A673 (cell line): ENCODE measurements at regions not wholly inside any gene's neighbourhood (a gene's known extent, or its start where the extent isn't known, plus 50 kb on each side); places are given as distances from the start of the nearest gene placed in this dataset.

Experiments
- BruUV-seq: library from RNA; stranded (reverse); fragments of 400-500 nt; replicated peaks from 2 replicates; lab custom pipeline; 2021; lab: Mats Ljungman, UMichigan
- CTCF ChIA-PET: fragments of 300-600 bp; sonication (Branson Sonifier 250); formaldehyde crosslinking; loops from one replicate; lab custom pipeline; 2022; ENCODE audit warnings: antibody characterized with exemption; lab: Charles Lee
- POLR2A ChIA-PET: fragments of 300-600 bp; sonication (Branson Sonifier 250); formaldehyde crosslinking; loops from one replicate; lab custom pipeline; 2022; ENCODE audit warnings: antibody characterized with exemption; ENCODE audit not compliant: low non-redundant PET; lab: Charles Lee
- DNase-seq: peaks from one replicate; pipeline ENCODE4 v3.0.0-alpha.2; 2015; ENCODE audit warnings: low spot score
- H3K27ac ChIP-seq: fragments of 200-600 bp; sonication (generic); 2 replicates; pipeline ENCODE4 v1.5.1; 2016; ENCODE audit warnings: mixed run types, low read depth, mild to moderate bottlenecking, mixed read lengths, antibody characterized with exemption, low read length; ENCODE audit not compliant: poor library complexity, severe bottlenecking
- H3K27me3 ChIP-seq: fragments of 200-600 bp; sonication (generic); replicated peaks from 2 replicates; pipeline ENCODE4 v1.6.1; 2017; ENCODE audit warnings: mixed run types, low read depth, mild to moderate bottlenecking, mixed read lengths, antibody characterized with exemption, low read length; ENCODE audit not compliant: insufficient read depth, poor library complexity
- H3K36me3 ChIP-seq: fragments of 200-600 bp; sonication (generic); 2 replicates; pipeline ENCODE4 v1.6.1; 2016; ENCODE audit warnings: mixed run types, mild to moderate bottlenecking, mixed read lengths, antibody characterized with exemption, low read length; ENCODE audit not compliant: insufficient read depth, poor library complexity, severe bottlenecking
- H3K4me1 ChIP-seq: fragments of 200-600 bp; sonication (generic); 2 replicates; pipeline ENCODE4 v1.6.1; 2017; ENCODE audit warnings: mixed run types, mild to moderate bottlenecking, mixed read lengths, antibody characterized with exemption, low read length; ENCODE audit not compliant: insufficient read depth, poor library complexity, severe bottlenecking
- H3K4me3 ChIP-seq: fragments of 200-600 bp; sonication (generic); 2 replicates; pipeline ENCODE4 v1.5.1; 2016; ENCODE audit warnings: low read depth, mixed run types, mild to moderate bottlenecking, mixed read lengths, low read length; ENCODE audit not compliant: poor library complexity, severe bottlenecking
- H3K9me3 ChIP-seq: fragments of 200-600 bp; sonication (generic); 2 replicates; pipeline ENCODE4 v1.6.1; 2016; ENCODE audit warnings: mixed run types, low read depth, mild to moderate bottlenecking, mixed read lengths, antibody characterized with exemption, low read length; ENCODE audit not compliant: poor library complexity, severe bottlenecking
- EZH2 ChIP-seq: fragments of 200-600 bp; sonication (generic); IDR thresholded peaks from 2 replicates; pipeline ENCODE4 v1.6.1; 2017; ENCODE audit warnings: borderline replicate concordance, low read depth, mild to moderate bottlenecking, mixed read lengths, antibody characterized with exemption, low read length; ENCODE audit not compliant: poor library complexity, severe bottlenecking
- intact Hi-C: fragments of 100-400 bp; cut with micrococcal nuclease; formaldehyde crosslinking; loops from one replicate; pipeline ENCODE4 v1.10.0; 2022; ENCODE audit not compliant: unreplicated experiment
- TF ChIP-seq, protein P1 (sequence below): fragments of 300-800, 200-600 bp; sonication (generic); conservative IDR thresholded peaks from 2 replicates; pipeline ENCODE4 v1.5.1; 2017; ENCODE audit warnings: low read depth, mild to moderate bottlenecking, antibody characterized with exemption, low read length, moderate library complexity, mixed read lengths

DNA sequence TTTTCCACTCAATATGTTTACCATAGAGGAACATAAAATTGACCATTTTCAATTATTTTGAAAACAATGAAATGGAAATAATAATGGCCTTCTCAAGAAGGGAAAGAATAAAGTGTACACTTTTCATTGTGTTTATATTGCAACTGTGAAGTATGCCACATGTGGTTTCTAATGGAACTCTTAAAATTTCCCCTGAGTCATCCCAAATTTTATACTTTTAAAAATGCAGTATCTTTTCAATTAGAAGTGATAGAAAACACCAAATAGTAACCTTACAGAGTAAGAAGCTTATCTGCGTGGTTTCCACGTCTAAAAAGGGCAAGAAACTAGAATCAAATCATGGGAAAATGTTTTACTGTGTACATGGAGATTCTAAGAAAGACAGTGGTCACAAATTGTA is 70.0 kb downstream of the SCG2 start:
- Histone ChIP-seq H3K27ac (no peak overlapping the region), H3K4me1 (peaks cover 10% of the 10 kb centered on the region), H3K27me3 (no peaks in the 10 kb centered on the region), H3K9me3 (no peaks in the 10 kb centered on the region), H3K4me3 (no peak overlapping the region), H3K36me3 (no peaks in the 10 kb centered on the region)
- DNase-seq: no peak
- TF ChIP-seq EZH2: no peak
- TF ChIP-seq, protein P1, sequence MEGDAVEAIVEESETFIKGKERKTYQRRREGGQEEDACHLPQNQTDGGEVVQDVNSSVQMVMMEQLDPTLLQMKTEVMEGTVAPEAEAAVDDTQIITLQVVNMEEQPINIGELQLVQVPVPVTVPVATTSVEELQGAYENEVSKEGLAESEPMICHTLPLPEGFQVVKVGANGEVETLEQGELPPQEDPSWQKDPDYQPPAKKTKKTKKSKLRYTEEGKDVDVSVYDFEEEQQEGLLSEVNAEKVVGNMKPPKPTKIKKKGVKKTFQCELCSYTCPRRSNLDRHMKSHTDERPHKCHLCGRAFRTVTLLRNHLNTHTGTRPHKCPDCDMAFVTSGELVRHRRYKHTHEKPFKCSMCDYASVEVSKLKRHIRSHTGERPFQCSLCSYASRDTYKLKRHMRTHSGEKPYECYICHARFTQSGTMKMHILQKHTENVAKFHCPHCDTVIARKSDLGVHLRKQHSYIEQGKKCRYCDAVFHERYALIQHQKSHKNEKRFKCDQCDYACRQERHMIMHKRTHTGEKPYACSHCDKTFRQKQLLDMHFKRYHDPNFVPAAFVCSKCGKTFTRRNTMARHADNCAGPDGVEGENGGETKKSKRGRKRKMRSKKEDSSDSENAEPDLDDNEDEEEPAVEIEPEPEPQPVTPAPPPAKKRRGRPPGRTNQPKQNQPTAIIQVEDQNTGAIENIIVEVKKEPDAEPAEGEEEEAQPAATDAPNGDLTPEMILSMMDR: no peak
- intact Hi-C loops: no loop called here
- BruUV-seq: no TSS peak
- ChIA-PET CTCF (no interaction called here), POLR2A (no interaction called here)

DNA sequence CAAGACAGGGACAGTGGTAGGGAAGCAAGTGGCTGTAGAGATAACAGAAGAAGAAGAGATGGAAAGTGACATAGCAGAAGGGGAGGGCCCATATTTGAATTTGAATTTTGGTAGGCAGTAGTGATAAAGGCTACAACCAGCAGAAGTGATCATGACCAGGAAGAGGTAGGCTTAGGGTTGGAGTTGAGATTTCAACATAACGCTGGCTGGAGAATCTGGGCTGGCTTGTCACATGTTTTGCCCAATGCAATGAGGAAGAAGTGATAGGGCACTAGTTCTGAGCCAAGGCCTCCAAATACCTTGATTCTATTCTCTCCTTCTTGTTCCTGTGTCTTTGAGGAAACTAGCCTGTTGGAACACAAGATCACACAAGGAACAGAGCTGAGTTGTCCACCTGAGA is 69.4 kb downstream of the SCG2 start:
- ChIA-PET POLR2A (no interaction called here), CTCF (no interaction called here)
- no peak for TF ChIP-seq EZH2
- TF ChIP-seq, protein P1: no peak
- intact Hi-C loops: no loop called here
- H3K9me3 ChIP-seq: no peaks in the 10 kb centered on the region
- no peak overlapping the region for H3K4me3 ChIP-seq
- no peak overlapping the region for H3K27ac ChIP-seq
- H3K27me3 ChIP-seq: no peaks in the 10 kb centered on the region
- peaks cover 15% of the 10 kb centered on the region for H3K4me1 ChIP-seq
- no peaks in the 10 kb centered on the region for H3K36me3 ChIP-seq
- BruUV-seq: no TSS peak
- DNase-seq: no peak

DNA sequence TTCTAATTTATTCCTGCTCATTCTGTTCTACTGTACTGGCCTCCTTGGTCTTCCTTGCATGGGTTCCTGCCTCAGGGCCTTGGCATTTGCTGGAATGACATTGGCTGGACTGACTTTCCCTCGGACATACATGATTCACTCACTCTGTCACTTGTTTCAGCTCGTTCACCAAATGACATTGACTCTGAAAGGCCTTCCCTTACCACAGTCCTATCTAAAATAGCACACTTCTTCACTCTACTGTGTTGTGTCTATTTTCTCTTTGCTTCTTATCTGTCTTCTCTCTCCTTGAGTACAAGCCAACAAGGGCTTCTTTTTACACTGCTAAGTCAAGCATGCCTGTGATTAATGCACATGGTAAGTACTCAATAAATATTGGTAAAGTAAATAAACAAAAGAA is 65.6 kb downstream of the SCG2 start:
- POLR2A ChIA-PET: no interaction called here
- BruUV-seq: no TSS peak

More for the DNA sequence above, 65.6 kb downstream of the SCG2 start:
- TF ChIP-seq, protein P1: no peak
- CTCF ChIA-PET: no interaction called here
- Histone ChIP-seq H3K4me3 (no peak overlapping the region), H3K27ac (no peak overlapping the region), H3K27me3 (no peaks in the 10 kb centered on the region), H3K36me3 (no peaks in the 10 kb centered on the region), H3K9me3 (no peaks in the 10 kb centered on the region), H3K4me1 (peaks cover 24% of the 10 kb centered on the region)
- no peak for DNase-seq
- intact Hi-C loops: no loop called here
